Subcutaneous abdominal adipose tissue (tissue), 5 donors: ENCODE measurements at regions not wholly inside any gene's neighbourhood (a gene's known extent, or its start where the extent isn't known, plus 50 kb on each side); places are given as distances from the start of the nearest gene placed in this dataset.

ENCODE experiments used
- H3K27ac ChIP-seq: one replicate; pipeline ENCODE4 v1.7.0; 2013; ENCODE audit warnings: low read depth, mild to moderate bottlenecking, inconsistent platforms, low read length, moderate library complexity
- H3K27me3 ChIP-seq, 5 donors: one replicate each; pipeline ENCODE4 v1.7.0; 2013; ENCODE audit warnings: low read length in 5 of 5, inconsistent platforms in 1 of 5; ENCODE audit not compliant: control insufficient read depth in 5 of 5, insufficient read depth in 4 of 5
- H3K36me3 ChIP-seq, 5 donors: one replicate each; pipeline ENCODE4 v1.7.0; 2013; ENCODE audit warnings: low read length in 5 of 5; ENCODE audit not compliant: control insufficient read depth in 5 of 5, insufficient read depth in 5 of 5
- H3K4me1 ChIP-seq, 5 donors: one replicate each; pipeline ENCODE4 v1.7.0; 2013; ENCODE audit warnings: low read length in 5 of 5, mild to moderate bottlenecking in 3 of 5, moderate library complexity in 1 of 5; ENCODE audit not compliant: control insufficient read depth in 5 of 5, insufficient read depth in 5 of 5
- H3K4me3 ChIP-seq, 5 donors: one replicate each; pipeline ENCODE4 v1.7.0; 2013; ENCODE audit warnings: low read length in 5 of 5, low read depth in 1 of 5
- H3K9ac ChIP-seq, 5 donors: one replicate each; pipeline ENCODE4 v1.7.0; 2013; ENCODE audit warnings: low read length in 5 of 5, mild to moderate bottlenecking in 4 of 5, moderate library complexity in 3 of 5
- H3K9me3 ChIP-seq, 5 donors: one replicate each; pipeline ENCODE4 v1.7.0; 2013; ENCODE audit warnings: low read length in 5 of 5; ENCODE audit not compliant: control insufficient read depth in 5 of 5
- donor health status: healthy.
- donor health status: healthy.
- donor health status: healthy.
- donor health status: healthy.
- donor health status: healthy.

DNA sequence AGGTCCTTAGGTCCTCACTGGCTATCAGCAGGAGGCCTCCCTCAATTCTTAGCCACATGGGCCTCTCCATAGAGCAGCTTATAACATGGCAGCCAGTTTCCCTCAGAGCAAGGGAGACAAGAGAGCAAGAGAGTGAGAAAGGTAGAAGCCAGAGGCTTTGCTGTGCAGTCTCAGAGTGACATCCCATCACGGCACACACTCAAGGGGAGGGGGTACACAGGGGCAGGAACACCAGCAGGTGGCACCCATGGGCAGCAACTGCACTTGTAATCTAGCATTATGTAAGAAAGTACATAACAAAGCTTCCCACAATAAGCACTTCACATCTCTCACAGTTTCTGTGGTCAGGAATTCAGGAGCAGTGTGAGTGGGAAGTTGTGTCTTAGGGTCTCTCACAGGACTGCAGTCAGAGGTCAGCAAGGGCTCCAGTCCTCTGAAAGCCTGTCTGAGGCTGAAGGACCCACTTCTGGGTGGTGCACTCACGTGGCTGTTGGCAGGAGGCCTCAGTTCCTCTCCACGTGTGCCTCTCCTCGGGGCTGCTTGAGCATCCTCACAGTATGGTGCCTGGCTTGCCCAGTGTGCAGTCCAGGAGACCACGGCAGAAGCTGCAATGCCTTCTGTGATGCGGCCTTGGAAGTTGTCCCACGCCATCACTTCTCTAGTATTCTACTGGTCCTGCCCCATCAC lies 159.4 kb downstream of the OAT start:
- Histone ChIP-seq H3K4me1 (peaks cover 0 to 5% (median 0%) of the 10 kb centered on the region in 5 donors), H3K36me3 (no peaks in the 10 kb centered on the region), H3K9ac (no peak overlapping the region), H3K27ac (no peak overlapping the region), H3K4me3 (no peak overlapping the region), H3K27me3 (no peaks in the 10 kb centered on the region), H3K9me3 (peaks cover 0 to 12% (median 11%) of the 10 kb centered on the region in 5 donors)

DNA sequence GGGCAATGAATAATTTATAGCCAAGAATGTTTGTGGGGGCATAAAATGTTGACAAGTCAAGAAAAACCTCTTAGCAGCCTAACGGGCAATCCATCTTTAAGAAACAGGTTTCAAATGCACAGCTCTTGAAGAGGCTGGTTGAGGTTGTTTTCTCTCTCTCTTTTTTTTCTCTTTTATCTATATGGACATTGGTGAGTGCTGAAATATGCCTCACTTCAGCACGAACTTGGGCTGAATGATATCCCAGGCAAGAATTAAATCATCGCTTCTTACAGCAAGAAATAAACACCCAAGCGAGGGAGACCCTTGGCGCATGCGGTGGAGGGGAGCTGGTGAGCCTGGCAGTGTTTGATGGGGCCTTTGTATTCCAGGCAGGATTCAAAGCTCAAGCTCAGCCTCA lies 160.9 kb downstream of the OAT start:
- Histone ChIP-seq H3K36me3 (no peaks in the 10 kb centered on the region), H3K4me1 (peaks cover 0 to 5% (median 0%) of the 10 kb centered on the region in 5 donors), H3K27me3 (no peaks in the 10 kb centered on the region), H3K9me3 (peaks cover 0 to 12% (median 11%) of the 10 kb centered on the region in 5 donors), H3K27ac (no peak overlapping the region), H3K4me3 (no peak overlapping the region), H3K9ac (no peak overlapping the region)

DNA sequence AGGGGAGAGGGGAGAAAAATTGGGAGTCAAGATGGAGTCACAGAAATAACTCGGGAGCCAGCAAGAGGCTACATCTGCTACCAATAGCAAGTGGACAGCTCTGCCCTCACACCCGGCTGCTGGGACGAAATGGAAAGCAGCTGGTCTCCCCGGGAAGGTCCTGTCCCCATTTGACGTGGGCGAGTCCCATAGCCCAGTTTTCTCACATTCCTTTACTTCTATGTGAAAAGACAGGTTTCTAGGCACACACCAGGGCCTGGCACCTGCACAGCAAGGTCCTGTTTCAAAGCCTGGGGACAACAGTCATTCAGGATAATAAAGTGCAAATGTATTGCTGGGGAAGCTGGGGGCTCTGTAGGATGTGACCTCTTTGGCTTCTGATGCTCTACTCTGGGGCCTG lies 162.6 kb downstream of the OAT start:
- peaks cover 0 to 12% (median 11%) of the 10 kb centered on the region in 5 donors for H3K9me3 ChIP-seq
- H3K9ac ChIP-seq, result no peak overlapping the region
- H3K27ac ChIP-seq, result no peak overlapping the region
- no peaks in the 10 kb centered on the region for H3K36me3 ChIP-seq
- no peak overlapping the region for H3K4me3 ChIP-seq
- H3K27me3 ChIP-seq, result no peaks in the 10 kb centered on the region
- H3K4me1 ChIP-seq, result peaks cover 0 to 10% (median 0%) of the 10 kb centered on the region in 5 donors

DNA sequence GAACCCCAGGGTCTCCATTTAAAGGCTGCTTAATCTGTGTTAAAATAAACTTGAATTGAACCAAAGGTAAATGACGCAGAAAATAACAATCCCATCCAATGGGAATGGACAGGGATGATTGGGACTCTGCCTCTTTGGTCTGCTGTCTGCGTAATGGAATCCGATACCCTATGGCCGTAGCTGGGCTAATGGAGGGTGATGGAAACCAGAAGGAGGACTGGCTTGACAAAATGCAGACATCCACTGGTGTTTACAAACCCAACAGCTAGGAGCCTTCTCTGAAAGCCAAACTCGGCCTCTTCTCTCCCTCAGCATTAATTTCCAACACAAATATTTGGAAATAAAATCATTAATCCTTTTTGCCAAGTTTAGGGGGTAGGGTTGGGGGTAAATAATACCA lies 162.2 kb upstream of the CHST15 start:
- Histone ChIP-seq H3K9me3 (peaks cover 0 to 12% (median 11%) of the 10 kb centered on the region in 5 donors), H3K27me3 (no peaks in the 10 kb centered on the region), H3K4me3 (no peak overlapping the region), H3K4me1 (peaks cover 0 to 16% (median 4%) of the 10 kb centered on the region in 5 donors), H3K27ac (no peak overlapping the region), H3K36me3 (no peaks in the 10 kb centered on the region), H3K9ac (no peak overlapping the region)

DNA sequence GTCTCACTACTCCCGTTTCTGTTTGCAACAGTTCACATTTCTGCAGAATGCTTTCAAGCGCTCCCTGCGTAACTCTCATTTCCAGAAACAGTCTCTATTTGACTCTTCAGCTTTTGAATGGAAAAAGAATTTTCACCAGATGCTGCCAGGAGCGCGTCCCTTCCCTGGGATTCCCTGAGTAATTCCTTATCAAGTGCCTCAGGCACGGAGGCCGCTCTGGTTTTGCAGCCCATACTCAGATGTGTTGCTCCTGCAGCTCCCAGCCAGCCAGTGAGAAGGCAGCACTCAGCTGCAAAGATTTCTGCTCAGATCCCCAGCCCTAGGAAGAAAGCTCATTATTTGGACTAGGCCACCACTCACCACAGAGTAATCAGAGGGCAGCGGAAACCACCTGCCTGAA lies 161.1 kb upstream of the CHST15 start:
- peaks cover 0 to 8% (median 7%) of the 10 kb centered on the region in 5 donors for H3K9me3 ChIP-seq
- no peak overlapping the region for H3K9ac ChIP-seq
- no peak overlapping the region for H3K27ac ChIP-seq
- H3K4me1 ChIP-seq, result peaks cover 3 to 26% (median 14%) of the 10 kb centered on the region in 5 donors
- H3K36me3 ChIP-seq, result no peaks in the 10 kb centered on the region
- H3K4me3 ChIP-seq, result no peak overlapping the region
- H3K27me3 ChIP-seq, result no peaks in the 10 kb centered on the region

DNA sequence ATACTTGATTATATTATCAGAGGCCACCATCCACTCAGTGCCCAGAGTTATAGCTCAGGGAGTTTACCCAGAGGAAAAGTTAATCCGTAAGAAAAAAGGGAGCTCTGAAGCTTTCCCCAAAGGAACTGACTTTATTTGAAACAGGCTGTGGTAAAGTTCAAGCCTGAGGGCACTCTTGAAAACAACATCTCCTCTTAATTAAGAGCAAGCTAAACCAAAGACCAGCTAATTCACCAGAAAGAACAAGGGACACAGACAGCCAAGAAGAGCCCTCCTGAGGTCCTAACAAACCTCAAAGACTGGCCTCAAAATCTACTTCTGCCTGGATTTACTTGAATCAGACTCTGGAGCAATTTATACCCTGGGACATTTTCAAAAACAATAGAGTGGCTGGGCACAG lies 159.6 kb upstream of the CHST15 start:
- Histone ChIP-seq H3K4me1 (peaks cover 3 to 36% (median 14%) of the 10 kb centered on the region in 5 donors), H3K27ac (no peak overlapping the region)

DNA sequence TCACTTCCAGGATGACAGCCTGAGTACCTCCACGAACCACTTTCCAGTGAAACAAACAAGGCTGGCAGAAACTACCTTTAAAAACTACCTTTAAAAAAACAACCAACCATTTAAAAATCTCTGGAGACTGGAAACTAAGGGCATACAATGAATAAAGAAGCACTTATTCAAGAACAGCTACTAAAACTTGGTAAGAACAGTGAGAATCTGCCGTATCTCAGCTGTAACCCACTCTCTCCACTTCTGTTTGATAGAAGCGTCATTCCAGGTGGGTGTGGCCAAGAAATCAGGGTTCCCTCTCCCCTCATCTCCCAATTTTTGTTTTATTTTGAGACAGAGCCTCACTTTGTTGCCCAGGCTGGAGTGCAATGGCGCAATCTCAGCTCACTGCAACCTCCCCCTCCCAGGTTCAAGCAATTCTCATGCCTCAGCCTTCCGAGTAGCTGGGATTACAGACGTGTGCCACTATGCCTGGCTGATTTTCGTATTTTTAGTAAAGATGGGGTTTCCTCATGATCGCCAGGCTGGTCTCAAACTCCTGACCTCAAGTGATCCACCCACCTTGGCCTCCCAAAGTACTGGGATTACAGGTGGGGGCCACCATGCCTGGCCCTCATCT lies 158.8 kb upstream of the CHST15 start:
- H3K27me3 ChIP-seq, result peaks cover 0 to 2% (median 0%) of the 10 kb centered on the region in 5 donors
- H3K9ac ChIP-seq, result no peak overlapping the region
- H3K9me3 ChIP-seq, result no peaks in the 10 kb centered on the region
- no peak overlapping the region for H3K27ac ChIP-seq
- no peaks in the 10 kb centered on the region for H3K36me3 ChIP-seq
- peaks cover 3 to 36% (median 14%) of the 10 kb centered on the region in 5 donors for H3K4me1 ChIP-seq
- H3K4me3 ChIP-seq, result no peak overlapping the region

More for the DNA sequence above, 159.6 kb upstream of the CHST15 start:
- no peaks in the 10 kb centered on the region for H3K9me3 ChIP-seq
- no peaks in the 10 kb centered on the region for H3K36me3 ChIP-seq
- H3K27me3 ChIP-seq, result peaks cover 0 to 2% (median 0%) of the 10 kb centered on the region in 5 donors
- no peak overlapping the region for H3K4me3 ChIP-seq
- no peak overlapping the region for H3K9ac ChIP-seq

DNA sequence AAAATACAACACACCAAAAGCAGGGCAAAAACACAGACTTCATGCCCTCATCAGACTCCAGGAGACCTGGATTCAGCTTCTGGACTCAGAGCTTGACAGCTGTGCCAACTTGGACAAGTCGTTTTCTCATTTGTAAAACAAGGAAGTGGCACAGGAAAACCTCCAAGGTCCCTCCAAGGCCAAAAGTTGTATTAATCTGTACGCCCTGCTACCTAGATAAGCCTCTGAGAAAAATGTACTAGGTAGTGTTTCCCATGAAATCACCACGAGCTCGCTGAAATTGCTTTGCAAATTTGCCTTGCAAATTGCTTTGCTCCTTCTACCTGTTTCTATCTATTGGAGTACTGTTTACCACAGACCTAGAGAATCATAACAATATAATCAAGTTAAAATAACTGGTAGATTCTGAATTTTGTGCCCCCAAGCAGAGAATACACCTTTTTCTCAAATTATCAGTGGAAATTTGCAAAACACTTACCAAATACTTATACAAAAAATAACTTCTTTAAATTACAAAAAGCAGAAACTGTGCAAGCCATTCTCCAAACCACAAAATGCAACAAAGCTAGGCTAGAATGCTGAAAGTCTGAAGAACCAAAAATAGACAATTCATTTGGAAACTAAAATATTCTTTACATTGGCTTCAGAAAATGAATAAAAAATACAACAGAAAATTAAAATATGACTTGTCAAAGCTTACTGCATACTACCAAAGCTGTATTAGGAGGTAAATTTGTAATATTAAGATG lies 158.1 kb upstream of the CHST15 start:
- H3K27ac ChIP-seq, result no peak overlapping the region
- H3K36me3 ChIP-seq, result no peaks in the 10 kb centered on the region
- peaks cover 3 to 36% (median 14%) of the 10 kb centered on the region in 5 donors for H3K4me1 ChIP-seq
- no peak overlapping the region for H3K9ac ChIP-seq
- H3K27me3 ChIP-seq, result peaks cover 0 to 2% (median 0%) of the 10 kb centered on the region in 5 donors
- H3K9me3 ChIP-seq, result no peaks in the 10 kb centered on the region
- no peak overlapping the region for H3K4me3 ChIP-seq

DNA sequence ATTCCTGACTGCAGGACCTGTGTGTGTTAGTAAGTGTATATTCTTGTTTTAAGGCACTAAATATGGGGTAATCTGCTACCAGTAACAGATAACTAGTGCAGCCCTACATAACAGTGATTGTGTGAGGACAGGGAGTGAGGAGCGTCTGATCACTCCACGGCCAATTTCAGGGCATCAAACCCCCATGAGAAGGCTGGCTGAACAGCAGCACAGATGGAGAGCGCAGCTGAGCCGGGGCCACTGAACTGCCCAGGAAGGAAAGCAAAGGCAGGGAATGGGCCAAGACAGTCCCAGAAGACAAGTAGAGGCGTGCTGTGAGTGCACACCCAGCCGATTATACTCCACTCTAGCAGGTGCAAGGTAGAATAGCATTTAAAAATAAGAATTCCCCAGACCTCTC lies 157.1 kb upstream of the CHST15 start:
- Histone ChIP-seq H3K4me3 (no peak overlapping the region), H3K4me1 (peaks cover 3 to 42% (median 14%) of the 10 kb centered on the region in 5 donors), H3K9me3 (no peaks in the 10 kb centered on the region), H3K9ac (no peak overlapping the region), H3K27me3 (peaks cover 0 to 2% (median 0%) of the 10 kb centered on the region in 5 donors), H3K27ac (no peak overlapping the region), H3K36me3 (no peaks in the 10 kb centered on the region)
